ENCODE measurements at regions not wholly inside any gene's neighbourhood (a gene's known extent, or its start where the extent isn't known, plus 50 kb on each side); places are given as distances from the start of the nearest gene placed in this dataset.

- peak in 1 of 2 donors; percentile 77 for DNase-seq (ENCODE audit: low spot score in 2 of 2)
- TF ChIP-seq CTCF (IDR thresholded peaks at IDR 0.05) (no peak), POLR2A (IDR thresholded peaks at IDR 0.05) (no peak)
- 86 to 92% methylated on average over 5 to 12 of the region's 12 CpGs for WGBS, 2 donors
- intact Hi-C loops (cut with DNase I; ENCODE audit: low total_unique reads) = no loop called here
- no peak overlapping the region for H3K4me3 ChIP-seq (ENCODE audit: low read depth, poor library complexity, severe bottlenecking)
Measured at GRCh38 chr15:25241241-25241801, 197.5 kb downstream of the UBE3A start.

GRCh38 chr15:25242166-25242879 is 196.5 kb downstream of the UBE3A start:
- intact Hi-C loops (cut with DNase I; ENCODE audit: low total_unique reads) = no loop called here
- WGBS, 2 donors = 72 to 85% methylated on average over 7 to 10 of the region's 10 CpGs
- TF ChIP-seq CTCF (IDR thresholded peaks at IDR 0.05) (no peak), POLR2A (IDR thresholded peaks at IDR 0.05) (no peak)
- no peak overlapping the region for H3K4me3 ChIP-seq (ENCODE audit: low read depth, poor library complexity, severe bottlenecking)
- peak in 1 of 2 donors; percentile 70 for DNase-seq (ENCODE audit: low spot score in 2 of 2)

GRCh38 chr15:25242957-25243799 is 195.6 kb downstream of the UBE3A start:
- intact Hi-C loops (cut with DNase I; ENCODE audit: low total_unique reads) = no loop called here
- peak in 1 of 2 donors; percentile 76 for DNase-seq (ENCODE audit: low spot score in 2 of 2)
- WGBS, 2 donors = 88% methylated on average over 14 to 15 of the region's 15 CpGs
- H3K4me3 ChIP-seq (ENCODE audit: low read depth, poor library complexity, severe bottlenecking) = no peak overlapping the region
- TF ChIP-seq POLR2A (IDR thresholded peaks at IDR 0.05) (no peak), CTCF (IDR thresholded peaks at IDR 0.05) (no peak)

GRCh38 chr15:25243800-25244097 is 195.1 kb downstream of the UBE3A start:
- DNase-seq (ENCODE audit: low spot score in 2 of 2) = peak in 1 of 2 donors; percentile 68
- no peak overlapping the region for H3K4me3 ChIP-seq (ENCODE audit: low read depth, poor library complexity, severe bottlenecking)
- intact Hi-C loops (cut with DNase I; ENCODE audit: low total_unique reads) = no loop called here
- TF ChIP-seq POLR2A (IDR thresholded peaks at IDR 0.05) (no peak), CTCF (IDR thresholded peaks at IDR 0.05) (no peak)
- WGBS, 2 donors = 84 to 89% methylated on average over 5 to 7 of the region's 7 CpGs

- WGBS, 2 donors = 86 to 90% methylated on average over 15 of the region's 15 CpGs
Measured at GRCh38 chr15:25244731-25245585, 193.9 kb downstream of the UBE3A start.

More at GRCh38 chr15:25244731-25245585, 193.9 kb downstream of the UBE3A start:
- DNase-seq (ENCODE audit: low spot score in 2 of 2) = peak in 1 of 2 donors; percentile 49
- no peak overlapping the region for H3K4me3 ChIP-seq (ENCODE audit: low read depth, poor library complexity, severe bottlenecking)
- TF ChIP-seq CTCF (IDR thresholded peaks at IDR 0.05) (no peak), POLR2A (IDR thresholded peaks at IDR 0.05) (no peak)
- intact Hi-C loops (cut with DNase I; ENCODE audit: low total_unique reads) = no loop called here
